Ectodermal cell (in vitro differentiated cells): ENCODE measurements at regions not wholly inside any gene's neighbourhood (a gene's known extent, or its start where the extent isn't known, plus 50 kb on each side); places are given as distances from the start of the nearest gene placed in this dataset.
"Not testable (repeated sequence)": the region's sequence is repeated elsewhere in the genome, so short reads cannot be mapped to it uniquely, and the experiment has no call there.

Experiments
- H3K27ac ChIP-seq: 2 replicates; pipeline ENCODE4 v1.7.0; 2013; ENCODE audit warnings: mild to moderate bottlenecking, low read depth, low read length; ENCODE audit not compliant: insufficient read depth, poor library complexity, severe bottlenecking
- H3K27me3 ChIP-seq: 2 replicates; pipeline ENCODE4 v1.7.0; 2013; ENCODE audit warnings: mild to moderate bottlenecking, low read length; ENCODE audit not compliant: insufficient read depth, control insufficient read depth, poor library complexity, severe bottlenecking
- H3K36me3 ChIP-seq: one replicate; pipeline ENCODE4 v1.7.0; 2013; ENCODE audit warnings: low read length; ENCODE audit not compliant: control insufficient read depth, insufficient read depth
- H3K4me1 ChIP-seq: one replicate; pipeline ENCODE4 v1.7.0; 2013; ENCODE audit warnings: low read length; ENCODE audit not compliant: control insufficient read depth, insufficient read depth
- H3K4me3 ChIP-seq: 2 replicates; pipeline ENCODE4 v1.7.0; 2013; ENCODE audit warnings: low read depth, low read length, control low read depth; ENCODE audit not compliant: insufficient read depth
- H3K9me3 ChIP-seq: 2 replicates; pipeline ENCODE4 v1.7.0; 2013; ENCODE audit warnings: mild to moderate bottlenecking, low read length, moderate library complexity; ENCODE audit not compliant: control insufficient read depth
- WGBS, 2 experiments: methylation state at CpG; one replicate each; pipeline ENCODE4 v1.1.7; 2013; ENCODE audit warnings: missing lambda C conversion rate in 2 of 2; 5-methylcytosine and 5-hydroxymethylcytosine counted together

DNA sequence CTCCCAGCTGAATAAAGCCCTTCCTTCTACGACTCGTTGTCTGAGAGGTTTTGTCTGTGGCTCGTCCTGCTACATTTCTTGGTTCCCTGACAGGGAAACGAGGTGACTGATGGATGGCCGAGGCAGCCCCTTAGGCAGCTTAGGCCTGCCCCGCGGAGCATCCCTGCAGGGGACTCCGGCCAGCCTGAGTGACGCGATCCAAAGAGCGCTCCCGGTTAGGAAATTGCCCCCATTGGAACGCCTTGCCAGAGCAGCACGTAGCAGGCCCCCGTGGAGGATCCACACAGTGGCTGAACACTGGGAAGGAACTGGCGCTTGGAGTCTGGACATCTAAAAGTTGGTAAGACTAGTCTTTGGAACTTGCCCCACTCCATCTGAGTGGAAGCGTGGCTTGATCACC is 296.8 kb upstream of the SGCG start:
- Histone ChIP-seq H3K27ac (peak overlapping the region; percentile 83), H3K27me3 (no peaks in the 10 kb centered on the region), H3K9me3 (no peaks in the 10 kb centered on the region), H3K36me3 (no peaks in the 10 kb centered on the region), H3K4me1 (peaks cover 9% of the 10 kb centered on the region), H3K4me3 (peak overlapping the region; percentile 20)
- 31 to 34% methylated on average over 17 of the region's 17 CpGs for WGBS, 2 experiments

GRCh38 chr13:22886061-22886460 is 294.7 kb upstream of the SGCG start:
- H3K9me3 ChIP-seq, H3K4me1 ChIP-seq, H3K27me3 ChIP-seq, H3K27ac ChIP-seq, H3K36me3 ChIP-seq, H3K4me3 ChIP-seq: not testable (repeated sequence)
- 83% methylated on average over 8 of the region's 8 CpGs for WGBS, 2 experiments

DNA sequence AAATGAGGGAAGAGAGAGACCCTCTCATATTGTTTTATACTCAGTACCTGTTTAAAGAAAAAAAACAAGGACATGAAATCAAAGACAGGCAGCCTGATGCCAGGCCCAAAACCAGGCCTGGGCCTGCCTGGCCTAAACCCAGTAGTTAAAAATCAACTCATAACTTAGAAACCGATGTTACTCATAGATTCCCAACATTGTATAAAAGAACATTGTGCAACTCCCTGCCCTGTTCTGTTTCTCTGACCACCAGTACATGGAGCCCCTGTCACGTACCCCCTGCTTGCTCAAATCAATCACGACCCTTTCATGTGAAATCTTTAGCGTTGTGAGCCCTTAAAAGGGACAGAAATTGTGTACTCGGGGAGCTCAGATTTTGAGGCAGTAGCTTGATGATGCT is 291.4 kb upstream of the SGCG start:
- not testable (repeated sequence) for H3K4me3 ChIP-seq, H3K9me3 ChIP-seq, H3K4me1 ChIP-seq, H3K27me3 ChIP-seq, H3K27ac ChIP-seq, H3K36me3 ChIP-seq
- 91 to 92% methylated on average over 5 of the region's 5 CpGs for WGBS, 2 experiments

DNA sequence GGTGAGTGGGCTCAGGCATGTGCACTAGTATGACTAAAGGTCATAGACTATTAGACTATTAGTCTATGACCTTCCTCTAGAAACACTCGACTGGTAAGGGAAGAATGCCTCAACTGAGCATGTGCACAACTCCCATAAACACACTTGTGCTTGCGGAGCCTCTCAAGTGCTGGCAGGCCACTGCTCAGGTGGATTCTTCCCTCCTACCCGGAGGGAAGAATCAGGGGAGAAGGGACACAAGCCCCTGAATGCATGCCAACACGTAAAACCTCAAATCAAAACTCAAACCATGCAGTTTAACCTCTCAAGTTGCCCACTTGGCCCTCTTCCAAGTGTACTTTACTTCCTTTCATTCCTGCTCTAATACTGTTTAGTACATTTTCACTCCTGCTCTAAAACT is 287.6 kb upstream of the SGCG start:
- WGBS, 2 experiments: 89 to 98% methylated on average over 4 of the region's 4 CpGs
- Histone ChIP-seq H3K9me3 (no peaks in the 10 kb centered on the region), H3K27ac (no peak overlapping the region)

DNA sequence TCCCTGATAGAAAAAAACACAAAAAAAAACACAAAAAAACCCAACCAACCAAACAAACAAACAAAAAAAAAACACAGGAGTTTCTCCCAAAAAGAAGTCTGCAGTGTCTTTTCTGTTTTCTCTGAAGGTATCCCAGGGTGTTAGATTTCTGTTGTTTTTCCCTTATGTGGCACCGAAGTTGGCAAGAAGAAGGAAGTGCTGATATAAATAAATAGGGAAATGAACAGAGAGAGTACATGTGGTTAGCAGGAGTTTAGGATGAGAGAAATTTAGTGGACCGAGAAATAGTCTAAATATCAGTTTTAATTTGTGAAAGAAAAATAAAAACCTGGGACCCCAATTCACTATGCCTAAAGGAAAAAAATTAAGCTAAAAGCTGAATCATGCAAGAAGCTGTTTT is 287.0 kb upstream of the SGCG start:
- H3K27me3 ChIP-seq: no peaks in the 10 kb centered on the region
- H3K4me1 ChIP-seq: no peaks in the 10 kb centered on the region
- WGBS, 2 experiments: 89 to 92% methylated on average over 2 of the region's 2 CpGs
- no peaks in the 10 kb centered on the region for H3K9me3 ChIP-seq
- no peak overlapping the region for H3K27ac ChIP-seq
- no peak overlapping the region for H3K4me3 ChIP-seq
- H3K36me3 ChIP-seq: peaks cover 3% of the 10 kb centered on the region

More for the DNA sequence above, 287.6 kb upstream of the SGCG start:
- H3K4me3 ChIP-seq: no peak overlapping the region
- H3K27me3 ChIP-seq: no peaks in the 10 kb centered on the region
- no peaks in the 10 kb centered on the region for H3K4me1 ChIP-seq
- peaks cover 3% of the 10 kb centered on the region for H3K36me3 ChIP-seq

- Histone ChIP-seq H3K27ac (no peak overlapping the region), H3K27me3 (no peaks in the 10 kb centered on the region), H3K9me3 (peaks cover 3% of the 10 kb centered on the region), H3K4me3 (no peak overlapping the region), H3K36me3 (peaks cover 3% of the 10 kb centered on the region), H3K4me1 (no peaks in the 10 kb centered on the region)
- WGBS, 2 experiments: 92 to 93% methylated on average over 39 of the region's 39 CpGs
These were observed 283.0 kb upstream of the SGCG start for GRCh38 chr13:22897571-22898314.

DNA sequence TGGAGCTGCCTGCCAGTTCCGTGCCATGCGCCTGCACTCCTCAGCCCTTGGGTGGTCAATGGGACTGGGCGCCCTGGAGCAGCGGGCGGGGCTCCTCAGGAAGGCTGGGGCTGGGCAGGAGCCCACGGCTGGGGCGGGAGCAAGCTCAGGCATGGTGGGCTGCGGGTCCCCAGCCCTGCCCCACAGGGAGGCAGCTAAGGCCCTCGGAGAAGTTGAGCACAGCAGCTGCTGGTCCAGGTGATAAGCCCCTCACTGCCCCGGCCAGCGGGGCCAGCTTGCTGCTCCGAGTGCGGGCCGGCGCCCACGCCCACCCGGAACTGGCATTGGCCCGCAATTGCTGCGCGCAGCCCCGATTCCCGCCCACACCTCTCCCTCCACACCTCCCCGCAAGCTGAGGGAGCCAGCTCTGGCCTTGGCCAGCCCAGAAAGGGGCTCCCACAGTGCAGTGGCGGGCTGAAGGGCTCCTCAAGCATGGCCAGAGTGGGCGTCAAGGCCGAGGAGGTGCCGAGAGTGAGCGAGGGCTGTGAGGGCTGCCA is 280.3 kb upstream of the SGCG start:
- not testable (repeated sequence) for H3K27me3 ChIP-seq, H3K36me3 ChIP-seq, H3K27ac ChIP-seq, H3K4me3 ChIP-seq, H3K4me1 ChIP-seq, H3K9me3 ChIP-seq
- WGBS, 2 experiments: 90 to 91% methylated on average over 27 to 28 of the region's 28 CpGs

GRCh38 chr13:22903301-22903700 is 277.5 kb upstream of the SGCG start:
- H3K4me3 ChIP-seq: no peak overlapping the region
- H3K27ac ChIP-seq: no peak overlapping the region
- 85 to 92% methylated on average over 10 of the region's 10 CpGs for WGBS, 2 experiments
- no peaks in the 10 kb centered on the region for H3K4me1 ChIP-seq
- H3K9me3 ChIP-seq: peaks cover 3% of the 10 kb centered on the region
- H3K36me3 ChIP-seq: peaks cover 3% of the 10 kb centered on the region
- no peaks in the 10 kb centered on the region for H3K27me3 ChIP-seq

GRCh38 chr13:22903925-22904324 is 276.9 kb upstream of the SGCG start:
- Histone ChIP-seq H3K9me3 (peaks cover 3% of the 10 kb centered on the region), H3K4me3 (no peak overlapping the region), H3K4me1 (no peaks in the 10 kb centered on the region), H3K36me3 (peaks cover 3% of the 10 kb centered on the region), H3K27me3 (no peaks in the 10 kb centered on the region), H3K27ac (no peak overlapping the region)

DNA sequence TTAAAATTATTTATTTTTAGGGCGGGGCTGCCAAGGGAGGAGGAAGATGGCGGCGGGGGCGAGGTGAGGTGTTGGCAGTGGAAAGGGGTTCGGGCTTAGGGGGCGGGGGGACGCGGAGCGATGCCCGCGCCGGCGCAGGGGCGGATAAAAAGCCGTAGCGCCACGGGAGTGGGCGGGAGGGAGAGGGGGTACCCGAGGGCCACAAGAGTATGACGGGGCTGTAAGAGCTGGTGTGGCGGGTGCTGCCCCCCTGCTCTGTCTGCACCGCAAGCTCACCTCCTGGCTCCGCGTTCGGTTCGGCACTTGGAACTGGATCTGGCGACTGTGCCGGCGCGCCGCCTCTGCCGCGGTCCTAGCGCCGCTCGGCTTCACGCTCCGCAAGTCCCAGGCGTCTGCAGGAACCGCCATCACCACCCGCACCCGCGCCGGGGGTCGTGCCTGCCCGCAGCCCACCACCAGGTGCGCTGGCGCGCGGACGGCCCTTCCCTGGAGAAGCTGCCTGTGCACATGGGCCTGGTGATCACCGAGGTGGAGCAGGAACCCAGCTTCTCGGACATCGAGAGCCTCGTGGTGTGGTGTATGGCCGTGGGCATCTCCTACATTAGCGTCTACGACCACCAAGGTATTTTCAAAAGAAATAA is 265.2 kb upstream of the SGCG start:
- Histone ChIP-seq H3K4me1 (no peaks in the 10 kb centered on the region), H3K9me3 (no peaks in the 10 kb centered on the region), H3K36me3 (no peaks in the 10 kb centered on the region), H3K27me3 (no peaks in the 10 kb centered on the region), H3K4me3 (peak overlapping the region; percentile 67), H3K27ac (no peak overlapping the region)
- 0 to 1% methylated on average over 56 to 58 of the region's 58 CpGs for WGBS, 2 experiments
